NB4 (cell line): ENCODE measurements at regions not wholly inside any gene's neighbourhood (a gene's known extent, or its start where the extent isn't known, plus 50 kb on each side); places are given as distances from the start of the nearest gene placed in this dataset.

ENCODE experiments used
- POLR2A ChIP-seq: IDR thresholded peaks from 2 replicates; pipeline ENCODE4 v1.6.1; 2011; ENCODE audit warnings: mild to moderate bottlenecking; ENCODE audit not compliant: insufficient read length; ENCODE audit errors: extremely low read depth
- TF ChIP-seq, protein P1 (sequence below): IDR thresholded peaks from one replicate; pipeline ENCODE4 v1.5.1; 2012; ENCODE audit warnings: low read depth, low read length

DNA sequence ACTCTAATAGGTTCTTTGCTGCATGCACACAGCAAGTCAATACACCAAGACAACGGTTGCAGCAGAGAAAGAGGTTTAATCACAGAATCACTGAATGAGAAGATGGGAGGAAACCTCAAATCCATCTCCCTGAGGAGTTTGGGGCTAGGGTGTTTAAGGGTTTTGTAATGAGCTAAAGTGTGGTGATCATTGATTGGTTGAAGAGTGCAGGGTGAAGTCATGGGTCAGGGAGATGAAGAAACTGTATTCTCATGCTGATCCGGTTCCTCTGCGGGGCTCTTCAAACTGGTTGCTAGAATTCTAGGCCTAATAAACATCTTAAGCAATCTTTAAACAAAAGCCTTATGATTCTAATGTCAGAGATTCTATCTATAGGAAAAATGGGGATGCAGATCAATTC is 432.5 kb upstream of the FAM47C start:
- TF ChIP-seq POLR2A, result no peak
- TF ChIP-seq, protein P1, sequence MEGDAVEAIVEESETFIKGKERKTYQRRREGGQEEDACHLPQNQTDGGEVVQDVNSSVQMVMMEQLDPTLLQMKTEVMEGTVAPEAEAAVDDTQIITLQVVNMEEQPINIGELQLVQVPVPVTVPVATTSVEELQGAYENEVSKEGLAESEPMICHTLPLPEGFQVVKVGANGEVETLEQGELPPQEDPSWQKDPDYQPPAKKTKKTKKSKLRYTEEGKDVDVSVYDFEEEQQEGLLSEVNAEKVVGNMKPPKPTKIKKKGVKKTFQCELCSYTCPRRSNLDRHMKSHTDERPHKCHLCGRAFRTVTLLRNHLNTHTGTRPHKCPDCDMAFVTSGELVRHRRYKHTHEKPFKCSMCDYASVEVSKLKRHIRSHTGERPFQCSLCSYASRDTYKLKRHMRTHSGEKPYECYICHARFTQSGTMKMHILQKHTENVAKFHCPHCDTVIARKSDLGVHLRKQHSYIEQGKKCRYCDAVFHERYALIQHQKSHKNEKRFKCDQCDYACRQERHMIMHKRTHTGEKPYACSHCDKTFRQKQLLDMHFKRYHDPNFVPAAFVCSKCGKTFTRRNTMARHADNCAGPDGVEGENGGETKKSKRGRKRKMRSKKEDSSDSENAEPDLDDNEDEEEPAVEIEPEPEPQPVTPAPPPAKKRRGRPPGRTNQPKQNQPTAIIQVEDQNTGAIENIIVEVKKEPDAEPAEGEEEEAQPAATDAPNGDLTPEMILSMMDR, result no peak
